Hepatic stellate cell (primary cell): ENCODE measurements at regions not wholly inside any gene's neighbourhood (a gene's known extent, or its start where the extent isn't known, plus 50 kb on each side); places are given as distances from the start of the nearest gene placed in this dataset.

Source experiments
- DNase-seq: peaks from one replicate; pipeline ENCODE4 v3.0.0; 2011; ENCODE audit warnings: low spot score

- DNase-seq = no peak
Measured at GRCh38 chr2:146227152-146228019, 1617.4 kb upstream of the ACVR2A start.

DNA sequence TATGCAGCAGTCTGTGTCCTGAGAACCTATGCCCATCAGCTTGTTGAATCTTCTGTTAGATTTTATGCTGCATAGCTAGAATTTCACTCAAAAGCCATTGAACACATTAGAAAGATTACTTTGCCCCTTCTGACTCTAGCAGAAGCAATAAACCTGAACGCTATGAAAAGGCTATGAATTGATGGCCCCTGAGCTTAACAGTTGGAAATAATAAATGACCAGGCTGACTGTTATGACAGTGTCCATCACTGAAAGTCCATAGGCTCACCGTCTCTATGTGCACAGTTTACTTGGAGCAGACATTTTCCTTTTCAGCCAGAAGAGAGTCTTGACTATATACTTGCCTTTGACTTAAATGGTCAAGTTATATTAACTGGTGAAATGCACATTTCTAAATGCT is 1618.8 kb upstream of the ACVR2A start:
- no peak for DNase-seq

DNA sequence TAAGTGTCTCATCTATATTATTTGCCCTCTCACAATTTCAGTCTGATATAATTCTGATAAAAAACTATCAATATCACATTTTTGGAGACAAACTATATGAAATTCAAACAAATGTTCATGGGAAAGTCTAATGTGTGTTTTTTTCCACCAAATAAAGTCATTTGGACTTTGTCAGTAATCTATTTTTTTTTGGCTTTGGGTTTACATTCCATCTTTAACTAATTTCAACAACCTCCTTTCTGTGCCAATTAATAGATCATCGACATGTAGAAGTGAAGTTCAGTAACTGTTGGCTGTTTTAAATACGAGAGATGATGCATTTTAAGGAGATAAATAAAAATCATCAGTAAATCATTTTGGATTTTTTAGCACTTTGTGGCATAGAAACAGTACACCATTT is 1623.0 kb upstream of the ACVR2A start:
- DNase-seq = no peak

DNA sequence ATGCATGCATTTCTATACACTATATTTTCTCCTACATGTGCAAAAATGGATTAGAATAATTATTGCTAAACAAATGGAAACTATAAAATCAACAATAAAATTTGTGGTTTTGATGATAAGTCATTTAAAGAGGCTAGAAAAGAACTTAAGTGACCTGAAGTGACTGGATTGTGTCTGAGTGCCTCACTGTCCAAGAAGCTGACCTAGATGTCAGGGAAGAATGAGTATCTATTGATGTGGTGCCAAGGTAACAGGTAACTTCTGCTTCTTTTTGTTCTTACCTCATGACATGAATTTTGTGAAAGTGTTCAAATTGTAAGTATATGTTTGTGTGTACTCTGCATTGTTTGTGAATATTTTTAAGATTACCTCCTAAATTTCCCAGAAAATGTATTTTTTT is 1623.9 kb upstream of the ACVR2A start:
- no peak for DNase-seq

GRCh38 chr2:146214394-146214929 is 1630.4 kb upstream of the ACVR2A start:
- no peak for DNase-seq

GRCh38 chr2:146213674-146214073 is 1631.2 kb upstream of the ACVR2A start:
- no peak for DNase-seq

DNA sequence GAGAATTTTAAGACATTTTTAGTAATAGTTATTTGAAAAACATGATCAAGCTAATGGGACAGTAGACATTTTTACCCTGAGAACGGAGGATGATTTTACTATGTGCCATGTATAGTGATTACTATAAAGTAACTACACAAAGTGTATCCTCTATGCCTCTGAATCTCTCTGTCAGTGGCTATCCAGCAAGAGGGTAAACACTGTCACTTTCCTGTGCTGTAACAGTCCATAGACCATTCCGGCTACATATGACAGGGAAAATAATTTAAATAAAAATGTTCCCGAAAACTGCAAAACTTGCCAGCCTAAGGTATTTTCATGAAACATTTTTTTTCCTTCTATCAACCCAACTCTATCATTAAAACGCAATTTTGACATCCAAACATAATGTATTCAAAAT is 1632.2 kb upstream of the ACVR2A start:
- no peak for DNase-seq

DNA sequence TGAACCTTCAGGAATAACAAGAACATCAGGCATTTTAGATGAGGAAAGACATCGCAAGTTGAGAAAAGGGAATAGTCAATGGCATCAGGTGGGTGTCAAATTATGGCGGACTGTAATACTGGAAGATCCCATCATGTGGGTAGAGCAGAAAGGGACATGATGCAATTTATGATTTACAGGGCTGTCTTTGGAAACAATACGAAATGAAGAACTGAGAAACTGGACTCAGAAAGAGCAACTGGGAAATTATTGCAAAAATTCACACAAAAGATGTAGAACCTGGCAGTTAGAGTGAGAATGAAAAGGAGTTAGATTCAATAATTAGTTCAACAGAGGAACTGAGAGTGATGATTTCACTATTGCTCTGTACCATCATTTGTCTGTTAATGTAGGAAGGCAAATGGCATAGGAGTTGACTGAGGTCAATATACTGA is 1635.0 kb upstream of the ACVR2A start:
- no peak for DNase-seq

DNA sequence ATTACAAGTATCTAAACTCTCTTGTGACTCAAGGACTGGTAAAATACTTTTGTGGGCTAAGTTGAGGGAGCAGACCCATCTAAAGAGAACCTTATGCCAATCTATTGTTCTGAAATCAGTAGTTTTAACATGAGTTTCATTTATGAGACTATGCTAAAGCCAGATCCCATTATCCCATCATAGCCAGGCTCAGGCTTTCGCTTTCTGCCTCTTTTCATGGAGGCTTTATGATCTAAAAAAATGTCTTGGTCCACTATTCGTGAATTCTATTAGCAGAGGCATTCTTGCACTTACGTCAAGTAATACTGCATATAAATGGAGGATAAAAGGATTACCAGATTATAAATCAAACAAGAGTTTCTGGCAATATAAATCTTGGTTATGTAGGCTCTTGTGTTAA is 1636.9 kb upstream of the ACVR2A start:
- DNase-seq = no peak

- no peak for DNase-seq
Measured at GRCh38 chr2:146207417-146207816, 1637.4 kb upstream of the ACVR2A start.

DNA sequence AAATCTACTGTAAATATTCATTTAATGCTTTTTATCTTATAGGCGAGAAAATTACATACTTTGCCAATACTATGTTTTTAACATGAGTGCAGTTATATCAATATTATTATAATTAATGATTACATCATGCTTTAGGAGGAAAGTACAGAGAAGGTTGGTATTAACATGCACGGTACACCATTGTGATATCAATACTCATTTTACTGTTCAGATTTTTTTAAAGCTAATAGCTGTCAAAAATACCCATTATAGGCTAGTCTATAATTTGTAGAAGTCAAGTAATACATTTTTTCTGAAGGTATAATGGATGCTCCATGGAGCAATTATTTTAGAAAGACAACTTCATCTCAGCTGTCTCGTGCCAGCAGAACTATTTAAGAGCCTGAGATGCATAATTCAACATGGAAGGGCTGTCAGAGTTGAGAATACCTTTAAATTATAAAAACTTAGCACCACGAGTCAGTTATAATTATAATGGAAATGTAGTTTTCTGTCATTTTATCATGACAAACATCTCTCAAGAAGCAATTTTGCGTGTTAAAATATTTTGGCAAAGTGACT is 1641.7 kb upstream of the ACVR2A start:
- DNase-seq = no peak

- no peak for DNase-seq
Measured at GRCh38 chr2:146193619-146194018, 1651.2 kb upstream of the ACVR2A start.

DNA sequence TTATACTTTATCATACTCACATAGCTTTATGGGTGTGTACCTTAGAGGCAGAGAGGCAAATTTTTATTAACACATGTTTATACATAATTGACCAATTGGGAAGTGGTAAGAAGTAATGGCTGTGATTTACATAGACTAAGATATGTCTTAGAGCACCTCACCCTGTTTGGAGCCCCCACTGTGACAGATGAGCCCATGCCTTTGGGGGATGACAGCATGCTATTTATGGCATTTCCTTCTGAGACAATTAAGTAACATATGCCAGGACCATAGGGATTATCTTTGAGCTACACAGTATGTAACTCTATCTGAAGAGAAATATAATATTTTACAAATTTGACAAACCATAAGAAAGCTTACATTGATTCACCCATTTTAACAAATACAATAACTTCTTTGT is 1655.3 kb upstream of the ACVR2A start:
- DNase-seq = no peak

- DNase-seq = no peak
Measured at GRCh38 chr2:146173934-146174333, 1654.0 kb upstream of the ZEB2 start.

- DNase-seq = no peak
Measured at GRCh38 chr2:146161256-146161882, 1641.5 kb upstream of the ZEB2 start.

DNA sequence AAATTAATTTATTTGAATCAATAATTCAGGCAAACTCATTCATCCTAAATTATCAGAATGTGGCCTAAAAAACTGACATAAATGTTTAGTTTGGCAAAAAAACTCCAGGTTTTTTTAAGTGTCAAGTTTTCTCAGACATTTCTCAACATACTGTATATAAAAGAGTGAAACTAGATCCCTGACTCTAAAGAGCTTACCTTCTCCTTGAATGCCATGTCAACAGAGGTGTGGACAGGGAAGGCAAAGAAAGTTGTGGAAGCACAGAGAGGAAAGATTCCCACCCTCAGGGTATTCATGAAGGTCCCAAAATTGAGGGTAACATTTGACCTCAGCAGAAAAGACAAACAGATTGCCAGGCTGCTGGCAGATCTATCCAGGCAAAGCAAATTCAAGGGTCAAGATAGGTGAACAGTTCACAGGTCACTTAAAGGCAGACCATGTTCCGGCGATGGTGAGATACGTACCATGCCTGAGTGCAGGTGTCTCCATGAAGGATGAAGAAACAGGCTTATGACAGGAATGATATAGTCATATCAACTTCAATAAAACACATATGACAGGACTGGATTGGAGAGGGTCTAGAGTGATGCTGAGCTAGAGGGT is 1638.3 kb upstream of the ZEB2 start:
- no peak for DNase-seq

- no peak for DNase-seq
Measured at GRCh38 chr2:146147448-146148012, 1627.6 kb upstream of the ZEB2 start.

- DNase-seq = no peak
Measured at GRCh38 chr2:146143971-146144370, 1624.1 kb upstream of the ZEB2 start.

- DNase-seq = no peak
Measured at GRCh38 chr2:146138820-146139219, 1618.9 kb upstream of the ZEB2 start.

DNA sequence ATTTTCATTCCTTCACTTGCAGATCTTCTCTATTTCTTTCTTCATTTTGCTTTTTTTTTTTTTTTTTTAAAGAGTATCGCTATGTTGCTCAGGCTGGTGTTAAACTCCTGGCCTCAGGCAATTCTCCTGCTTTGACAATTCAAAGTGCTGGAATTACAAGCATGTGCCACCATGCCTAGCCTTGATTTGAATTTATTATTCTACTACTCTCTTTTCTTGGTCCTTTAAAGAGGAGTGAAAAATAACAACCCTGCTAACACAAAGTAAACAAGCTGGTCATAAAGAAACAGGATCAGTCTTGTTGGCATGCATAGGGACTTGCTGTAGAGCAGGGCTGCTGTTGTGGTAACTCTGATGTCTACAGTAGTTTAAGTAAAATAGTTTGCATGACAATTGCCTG is 1615.3 kb upstream of the ZEB2 start:
- DNase-seq = no peak

GRCh38 chr2:146131785-146132184 is 1611.9 kb upstream of the ZEB2 start:
- DNase-seq = no peak

GRCh38 chr2:146131048-146131447 is 1611.1 kb upstream of the ZEB2 start:
- no peak for DNase-seq
